ENCODE measurements at regions not wholly inside any gene's neighbourhood (a gene's known extent, or its start where the extent isn't known, plus 50 kb on each side); places are given as distances from the start of the nearest gene placed in this dataset.

DNA sequence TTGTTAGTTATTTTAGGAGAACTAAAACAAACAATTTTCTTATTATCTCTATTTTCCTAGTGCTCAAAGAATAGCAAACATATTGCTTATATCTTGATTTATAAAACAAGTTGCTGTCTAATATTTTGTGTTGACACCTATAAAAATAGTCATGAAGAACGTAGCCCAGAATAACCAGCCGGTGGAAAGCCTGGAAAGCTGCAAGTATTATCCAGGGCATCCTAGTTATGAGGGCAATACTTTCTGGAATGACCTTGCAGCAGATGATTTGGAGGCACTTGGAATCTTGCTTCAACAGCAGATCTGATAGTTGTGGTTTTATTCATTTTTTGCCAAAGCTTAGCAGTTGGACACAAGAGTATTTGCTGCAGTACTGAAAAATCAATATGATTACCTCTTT, 948.7 kb downstream of the LRFN5 start:
- Histone ChIP-seq H3K9me3 (replicated peaks; ENCODE audit: control insufficient read depth, low read depth, low read length) (no peaks in the 10 kb centered on the region), H3K4me3 (ENCODE audit: low read length) (no peak overlapping the region), H3K27ac (ENCODE audit: low read length) (no peak overlapping the region), H3K4me1 (ENCODE audit: control insufficient read depth, insufficient read depth, low read length) (no peaks in the 10 kb centered on the region), H3K27me3 (ENCODE audit: control insufficient read depth, insufficient read depth, low read length) (no peaks in the 10 kb centered on the region), H3K36me3 (ENCODE audit: control insufficient read depth, insufficient read depth, low read length) (no peaks in the 10 kb centered on the region)
- no peak for DNase-seq
- WGBS (ENCODE audit: insufficient coverage): 60% methylated on average over 1 of the region's 2 CpGs

DNA sequence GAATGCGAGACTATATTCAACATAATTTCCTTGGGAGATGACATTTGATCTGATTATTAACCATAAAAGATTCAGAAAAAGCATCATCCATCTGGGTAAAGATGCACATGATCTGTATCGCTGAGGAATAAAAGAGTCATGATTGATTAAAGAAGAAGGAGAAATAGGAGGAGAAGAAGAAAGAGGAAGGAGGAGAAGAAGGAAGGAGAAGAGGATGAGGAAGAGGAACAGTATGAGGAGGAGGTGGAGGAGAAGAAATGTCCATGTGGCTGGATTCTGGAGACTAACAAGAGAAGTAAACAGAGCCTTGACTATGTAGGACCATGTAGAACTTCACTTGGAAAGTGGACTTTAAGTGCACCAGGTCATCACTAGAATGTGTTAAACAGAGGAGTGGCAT, 947.4 kb downstream of the LRFN5 start:
- no peak for DNase-seq
- H3K4me3 ChIP-seq (ENCODE audit: low read length): no peak overlapping the region
- H3K36me3 ChIP-seq (ENCODE audit: control insufficient read depth, insufficient read depth, low read length): no peaks in the 10 kb centered on the region
- H3K27ac ChIP-seq (ENCODE audit: low read length): no peak overlapping the region
- WGBS (ENCODE audit: insufficient coverage): 100% methylated on average over 1 of the region's 2 CpGs
- no peaks in the 10 kb centered on the region for H3K4me1 ChIP-seq (ENCODE audit: control insufficient read depth, insufficient read depth, low read length)
- H3K9me3 ChIP-seq (replicated peaks; ENCODE audit: control insufficient read depth, low read depth, low read length): no peaks in the 10 kb centered on the region
- H3K27me3 ChIP-seq (ENCODE audit: control insufficient read depth, insufficient read depth, low read length): no peaks in the 10 kb centered on the region

DNA sequence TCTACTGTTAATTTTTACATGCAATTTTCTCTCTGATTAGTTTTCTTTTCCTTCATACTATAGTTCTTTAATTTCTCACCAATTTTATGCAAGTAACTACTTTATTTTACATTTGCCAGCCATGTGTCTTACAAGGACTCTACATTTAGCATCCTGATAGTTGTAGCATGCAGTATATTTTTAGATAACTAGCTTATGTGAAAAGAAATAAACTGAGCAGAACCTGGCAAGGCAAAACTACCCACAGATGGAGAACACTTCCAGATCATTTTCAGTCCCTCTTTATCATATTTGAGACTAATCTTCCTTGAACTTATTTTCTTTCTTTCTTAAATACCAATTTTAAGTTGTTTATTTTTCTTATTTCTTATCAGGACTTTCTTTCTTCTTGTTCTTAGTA, 943.6 kb downstream of the LRFN5 start:
- no peak for DNase-seq
- Histone ChIP-seq H3K36me3 (ENCODE audit: control insufficient read depth, insufficient read depth, low read length) (no peaks in the 10 kb centered on the region), H3K27ac (ENCODE audit: low read length) (no peak overlapping the region), H3K4me3 (ENCODE audit: low read length) (no peak overlapping the region), H3K4me1 (ENCODE audit: control insufficient read depth, insufficient read depth, low read length) (no peaks in the 10 kb centered on the region), H3K9me3 (replicated peaks; ENCODE audit: control insufficient read depth, low read depth, low read length) (no peaks in the 10 kb centered on the region), H3K27me3 (ENCODE audit: control insufficient read depth, insufficient read depth, low read length) (no peaks in the 10 kb centered on the region)

DNA sequence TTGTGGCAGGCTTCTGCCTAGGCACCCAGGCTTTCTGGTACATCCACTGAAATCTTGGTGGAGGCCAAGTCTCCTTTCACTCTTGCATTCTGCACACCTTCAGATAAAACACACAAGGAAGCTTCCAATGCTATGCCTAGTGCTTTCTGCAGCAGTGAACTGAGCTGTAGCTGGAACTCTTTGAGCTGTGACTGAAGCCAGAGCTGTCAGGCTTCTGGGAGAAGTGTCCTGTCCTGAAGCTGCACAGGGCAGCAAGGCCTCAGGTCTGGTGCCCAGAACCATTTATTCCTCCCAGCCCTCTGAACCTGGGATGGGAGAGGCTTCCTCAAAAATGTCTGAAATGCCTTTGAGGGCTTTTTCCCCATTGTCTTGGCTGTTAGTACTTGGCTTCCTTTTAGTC, 941.7 kb downstream of the LRFN5 start:
- no peak overlapping the region for H3K4me3 ChIP-seq (ENCODE audit: low read length)
- no peaks in the 10 kb centered on the region for H3K4me1 ChIP-seq (ENCODE audit: control insufficient read depth, insufficient read depth, low read length)
- H3K27ac ChIP-seq (ENCODE audit: low read length): no peak overlapping the region
- H3K36me3 ChIP-seq (ENCODE audit: control insufficient read depth, insufficient read depth, low read length): no peaks in the 10 kb centered on the region
- H3K9me3 ChIP-seq (replicated peaks; ENCODE audit: control insufficient read depth, low read depth, low read length): no peaks in the 10 kb centered on the region
- no peaks in the 10 kb centered on the region for H3K27me3 ChIP-seq (ENCODE audit: control insufficient read depth, insufficient read depth, low read length)
- no peak for DNase-seq

DNA sequence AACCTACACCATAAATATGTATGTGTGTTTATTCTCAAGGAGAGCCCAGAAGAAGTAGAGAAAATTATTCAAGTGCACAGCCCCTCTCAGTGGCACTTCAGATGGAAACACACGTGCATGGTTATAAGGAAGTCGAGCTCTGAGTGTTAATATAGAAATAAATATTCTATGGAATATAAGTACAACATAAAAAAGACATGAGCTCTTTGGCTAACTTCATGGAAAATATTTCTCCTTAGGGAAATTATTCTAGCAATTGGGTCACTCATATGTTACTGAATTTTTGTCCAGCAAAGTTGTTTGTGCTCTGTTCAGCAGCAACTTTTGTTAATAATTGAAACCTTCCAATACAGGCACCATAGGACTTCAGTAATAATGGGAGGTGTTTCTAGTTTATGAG, 939.0 kb downstream of the LRFN5 start:
- Histone ChIP-seq H3K27ac (ENCODE audit: low read length) (no peak overlapping the region), H3K27me3 (ENCODE audit: control insufficient read depth, insufficient read depth, low read length) (no peaks in the 10 kb centered on the region), H3K4me1 (ENCODE audit: control insufficient read depth, insufficient read depth, low read length) (no peaks in the 10 kb centered on the region), H3K4me3 (ENCODE audit: low read length) (no peak overlapping the region), H3K36me3 (ENCODE audit: control insufficient read depth, insufficient read depth, low read length) (no peaks in the 10 kb centered on the region), H3K9me3 (replicated peaks; ENCODE audit: control insufficient read depth, low read depth, low read length) (no peaks in the 10 kb centered on the region)
- peak; percentile 85 for DNase-seq
- no CpG with 5 or more reads among the region's 2 CpGs for WGBS (ENCODE audit: insufficient coverage)

DNA sequence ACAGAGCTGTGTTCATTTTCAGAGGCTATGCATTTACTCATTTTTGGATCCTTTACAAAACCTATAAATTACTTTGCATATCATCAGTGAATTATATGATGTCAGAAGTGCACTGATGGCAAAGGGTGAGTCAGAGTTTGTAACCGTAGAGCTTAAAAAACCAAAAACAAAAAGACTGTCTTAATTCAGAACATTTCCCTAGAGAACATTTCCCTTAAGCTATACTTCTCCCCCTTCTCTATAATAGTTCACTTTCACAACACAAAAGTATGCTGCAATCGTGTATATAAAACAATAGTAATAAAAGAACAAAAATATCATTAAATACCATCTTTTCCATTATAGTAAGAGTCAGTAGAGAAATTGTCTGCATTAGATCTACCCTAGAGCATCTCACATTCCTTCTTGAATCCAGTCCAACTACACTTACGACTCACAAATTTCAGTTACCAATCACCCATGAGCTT, 934.9 kb downstream of the LRFN5 start:
- no peaks in the 10 kb centered on the region for H3K9me3 ChIP-seq (replicated peaks; ENCODE audit: control insufficient read depth, low read depth, low read length)
- no peaks in the 10 kb centered on the region for H3K36me3 ChIP-seq (ENCODE audit: control insufficient read depth, insufficient read depth, low read length)
- WGBS (ENCODE audit: insufficient coverage): 25% methylated on average over 1 of the region's 3 CpGs
- H3K27ac ChIP-seq (ENCODE audit: low read length): no peak overlapping the region
- H3K27me3 ChIP-seq (ENCODE audit: control insufficient read depth, insufficient read depth, low read length): no peaks in the 10 kb centered on the region
- H3K4me1 ChIP-seq (ENCODE audit: control insufficient read depth, insufficient read depth, low read length): no peaks in the 10 kb centered on the region
- H3K4me3 ChIP-seq (ENCODE audit: low read length): no peak overlapping the region
- DNase-seq: peak; percentile 27

DNA sequence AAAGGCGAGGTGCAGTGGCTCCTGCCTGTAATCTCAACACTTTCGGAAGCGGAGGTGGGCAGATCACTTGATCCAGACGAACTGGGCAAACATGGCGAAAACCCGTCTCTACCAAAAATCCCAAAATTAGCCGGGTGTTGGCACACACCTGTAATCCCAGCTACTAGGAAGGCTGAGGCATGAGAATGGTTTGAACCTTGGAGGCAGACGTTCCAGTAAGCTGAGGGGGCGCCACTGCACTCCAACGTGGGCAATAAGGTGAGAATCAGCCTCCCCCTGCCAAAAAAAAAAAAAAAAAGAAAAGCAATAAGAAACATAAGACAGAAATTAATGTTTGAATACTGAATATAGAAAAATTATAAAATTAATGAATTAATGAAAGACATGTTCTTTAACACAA, 928.7 kb downstream of the LRFN5 start:
- Histone ChIP-seq H3K4me1 (ENCODE audit: control insufficient read depth, insufficient read depth, low read length) (no peaks in the 10 kb centered on the region), H3K27ac (ENCODE audit: low read length) (no peak overlapping the region), H3K36me3 (ENCODE audit: control insufficient read depth, insufficient read depth, low read length) (no peaks in the 10 kb centered on the region), H3K4me3 (ENCODE audit: low read length) (no peak overlapping the region), H3K9me3 (replicated peaks; ENCODE audit: control insufficient read depth, low read depth, low read length) (no peaks in the 10 kb centered on the region), H3K27me3 (ENCODE audit: control insufficient read depth, insufficient read depth, low read length) (no peaks in the 10 kb centered on the region)
- no peak for DNase-seq
- WGBS (ENCODE audit: insufficient coverage): 90% methylated on average over 5 of the region's 10 CpGs

DNA sequence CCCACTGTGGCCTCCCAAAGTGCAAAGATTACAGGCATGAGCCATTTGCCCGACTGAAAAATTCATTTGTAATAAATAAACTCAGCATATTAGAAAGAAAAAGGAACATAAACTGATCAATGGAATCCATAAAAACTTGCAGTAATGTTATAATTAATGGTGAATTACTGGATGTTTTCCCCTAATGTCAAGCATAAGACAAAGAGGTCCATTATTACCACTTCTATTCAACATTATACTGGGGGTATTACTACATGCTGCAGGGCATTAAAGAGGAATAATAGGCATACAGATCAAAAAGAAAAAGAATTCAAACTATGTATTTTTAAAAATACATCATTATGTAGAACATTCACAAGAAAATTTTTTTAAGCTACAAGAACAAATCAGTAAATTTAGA, 926.8 kb downstream of the LRFN5 start:
- no peaks in the 10 kb centered on the region for H3K9me3 ChIP-seq (replicated peaks; ENCODE audit: control insufficient read depth, low read depth, low read length)
- no CpG with 5 or more reads among the region's 1 CpG for WGBS (ENCODE audit: insufficient coverage)

DNA sequence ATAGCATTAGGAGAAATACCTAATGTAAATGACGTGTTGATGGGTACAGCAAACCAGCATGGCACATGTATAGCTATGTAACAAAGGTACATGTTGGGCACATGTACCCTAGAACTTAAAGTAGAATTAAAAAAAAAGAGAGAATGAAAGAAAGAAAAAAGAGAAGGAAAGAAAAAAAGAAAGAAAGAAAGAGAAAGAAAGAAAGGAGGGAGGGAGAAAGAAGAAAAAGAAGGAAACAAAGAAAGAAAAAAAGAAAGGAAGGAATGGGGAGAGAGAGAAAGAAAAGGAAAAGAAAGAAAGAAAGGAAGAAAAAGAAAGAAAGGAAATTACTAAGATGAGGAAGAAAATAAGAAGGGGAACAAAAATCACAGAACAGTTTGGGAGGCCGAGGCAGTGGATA, 925.5 kb downstream of the LRFN5 start:
- H3K4me1 ChIP-seq (ENCODE audit: control insufficient read depth, insufficient read depth, low read length): no peaks in the 10 kb centered on the region
- WGBS (ENCODE audit: insufficient coverage): 60% methylated on average over 1 of the region's 2 CpGs
- no peaks in the 10 kb centered on the region for H3K27me3 ChIP-seq (ENCODE audit: control insufficient read depth, insufficient read depth, low read length)

More for the DNA sequence above, 926.8 kb downstream of the LRFN5 start:
- Histone ChIP-seq H3K27ac (ENCODE audit: low read length) (no peak overlapping the region), H3K36me3 (ENCODE audit: control insufficient read depth, insufficient read depth, low read length) (no peaks in the 10 kb centered on the region), H3K4me3 (ENCODE audit: low read length) (no peak overlapping the region), H3K27me3 (ENCODE audit: control insufficient read depth, insufficient read depth, low read length) (no peaks in the 10 kb centered on the region), H3K4me1 (ENCODE audit: control insufficient read depth, insufficient read depth, low read length) (no peaks in the 10 kb centered on the region)
- DNase-seq: no peak

DNA sequence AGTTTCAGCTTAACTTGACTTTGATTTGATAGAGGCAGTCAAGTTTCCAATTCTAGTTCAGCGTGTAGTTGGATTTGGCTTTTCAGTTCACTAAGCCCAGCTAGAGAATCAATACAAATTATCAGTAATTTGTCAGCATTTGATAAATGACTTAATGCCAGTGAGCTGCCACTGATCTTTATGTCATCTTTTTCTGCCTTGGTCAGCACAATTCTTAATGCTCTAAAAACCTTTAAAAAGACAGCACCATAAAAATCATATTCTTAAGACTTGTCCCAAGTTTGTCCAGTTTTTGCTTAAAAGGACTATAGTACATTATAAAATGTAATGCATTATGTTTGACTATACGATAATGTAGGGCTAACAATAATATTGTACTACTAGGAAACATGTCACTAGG, 920.5 kb downstream of the LRFN5 start:
- no peak overlapping the region for H3K27ac ChIP-seq (ENCODE audit: low read length)
- no CpG with 5 or more reads among the region's 2 CpGs for WGBS (ENCODE audit: insufficient coverage)
- DNase-seq: no peak
- H3K27me3 ChIP-seq (ENCODE audit: control insufficient read depth, insufficient read depth, low read length): no peaks in the 10 kb centered on the region
- no peak overlapping the region for H3K4me3 ChIP-seq (ENCODE audit: low read length)
- no peaks in the 10 kb centered on the region for H3K9me3 ChIP-seq (replicated peaks; ENCODE audit: control insufficient read depth, low read depth, low read length)
- no peaks in the 10 kb centered on the region for H3K36me3 ChIP-seq (ENCODE audit: control insufficient read depth, insufficient read depth, low read length)
- H3K4me1 ChIP-seq (ENCODE audit: control insufficient read depth, insufficient read depth, low read length): no peaks in the 10 kb centered on the region

More for the DNA sequence above, 925.5 kb downstream of the LRFN5 start:
- Histone ChIP-seq H3K9me3 (replicated peaks; ENCODE audit: control insufficient read depth, low read depth, low read length) (no peaks in the 10 kb centered on the region), H3K36me3 (ENCODE audit: control insufficient read depth, insufficient read depth, low read length) (no peaks in the 10 kb centered on the region), H3K4me3 (ENCODE audit: low read length) (no peak overlapping the region), H3K27ac (ENCODE audit: low read length) (no peak overlapping the region)
- no peak for DNase-seq

DNA sequence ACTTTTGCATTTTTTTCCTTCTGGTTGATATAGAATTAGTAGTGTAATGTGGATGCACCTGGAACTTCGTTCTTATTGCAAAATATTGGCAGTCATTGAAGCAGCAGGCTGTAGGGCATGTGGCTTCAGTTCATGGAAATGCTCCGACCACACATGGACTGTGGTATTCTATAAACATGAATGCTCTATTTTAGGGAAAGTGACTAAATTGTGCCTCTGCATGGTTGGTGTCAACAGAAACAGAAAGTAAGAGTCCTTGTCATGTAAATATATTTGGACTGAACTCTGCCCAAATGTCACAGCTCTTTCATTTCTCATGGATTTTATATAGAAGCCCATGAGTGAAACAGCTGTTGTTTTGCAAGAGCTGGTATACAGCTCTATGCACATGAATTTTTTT, 917.0 kb downstream of the LRFN5 start:
- peak; percentile 67 for DNase-seq
- 34% methylated on average over 2 of the region's 2 CpGs for WGBS (ENCODE audit: insufficient coverage)

More for the DNA sequence above, 917.0 kb downstream of the LRFN5 start:
- Histone ChIP-seq H3K4me3 (ENCODE audit: low read length) (no peak overlapping the region), H3K27ac (ENCODE audit: low read length) (no peak overlapping the region), H3K9me3 (replicated peaks; ENCODE audit: control insufficient read depth, low read depth, low read length) (no peaks in the 10 kb centered on the region), H3K36me3 (ENCODE audit: control insufficient read depth, insufficient read depth, low read length) (no peaks in the 10 kb centered on the region), H3K4me1 (ENCODE audit: control insufficient read depth, insufficient read depth, low read length) (no peaks in the 10 kb centered on the region), H3K27me3 (ENCODE audit: control insufficient read depth, insufficient read depth, low read length) (no peaks in the 10 kb centered on the region)
